Ovary (tissue), 3 donors: ENCODE measurements at regions not wholly inside any gene's neighbourhood (a gene's known extent, or its start where the extent isn't known, plus 50 kb on each side); places are given as distances from the start of the nearest gene placed in this dataset.

Experiments
- EP300 ChIP-seq: sonication (generic); formaldehyde crosslinking; IDR thresholded peaks from one replicate; pipeline ENCODE4 v1.6.1; 2017; ENCODE audit warnings: antibody characterized with exemption
- POLR2A ChIP-seq: fragments of 450-650 bp; IDR thresholded peaks from one replicate; pipeline ENCODE4 v1.6.1; 2017; ENCODE audit warnings: antibody characterized with exemption, mild to moderate bottlenecking, moderate library complexity
- TF ChIP-seq, protein P1 (sequence below), 3 donors: fragments of 450-650 bp in 2 of 3; fragments of 200-600 bp in 1 of 3; IDR thresholded peaks; one replicate each; pipeline versions ENCODE4 v1.5.1 to v1.8.0; 2016 to 2022; ENCODE audit warnings: antibody characterized with exemption in 3 of 3, mild to moderate bottlenecking in 1 of 3
- donor health status: DM: no; HTN: no; CAD: no.

DNA sequence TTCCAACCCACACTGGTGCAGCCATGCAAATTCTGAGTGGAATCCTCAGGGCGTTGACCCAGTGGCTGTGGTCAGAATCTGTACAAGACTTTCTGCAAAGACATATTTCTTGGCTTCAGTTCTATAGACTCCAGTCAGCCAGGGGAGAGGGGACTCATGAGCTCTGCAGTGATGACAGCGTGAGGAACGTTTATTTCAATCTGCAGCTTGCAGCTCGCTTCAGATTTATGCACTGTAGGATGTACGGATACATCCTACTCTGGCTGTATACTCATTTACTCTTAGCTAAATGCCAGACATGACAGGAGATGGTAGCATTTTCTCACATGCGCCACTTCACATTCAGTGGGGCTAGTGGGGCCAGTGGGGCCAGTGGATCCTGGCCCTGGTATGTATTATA, 276.1 kb downstream of the FGF9 start:
- TF ChIP-seq, protein P1, sequence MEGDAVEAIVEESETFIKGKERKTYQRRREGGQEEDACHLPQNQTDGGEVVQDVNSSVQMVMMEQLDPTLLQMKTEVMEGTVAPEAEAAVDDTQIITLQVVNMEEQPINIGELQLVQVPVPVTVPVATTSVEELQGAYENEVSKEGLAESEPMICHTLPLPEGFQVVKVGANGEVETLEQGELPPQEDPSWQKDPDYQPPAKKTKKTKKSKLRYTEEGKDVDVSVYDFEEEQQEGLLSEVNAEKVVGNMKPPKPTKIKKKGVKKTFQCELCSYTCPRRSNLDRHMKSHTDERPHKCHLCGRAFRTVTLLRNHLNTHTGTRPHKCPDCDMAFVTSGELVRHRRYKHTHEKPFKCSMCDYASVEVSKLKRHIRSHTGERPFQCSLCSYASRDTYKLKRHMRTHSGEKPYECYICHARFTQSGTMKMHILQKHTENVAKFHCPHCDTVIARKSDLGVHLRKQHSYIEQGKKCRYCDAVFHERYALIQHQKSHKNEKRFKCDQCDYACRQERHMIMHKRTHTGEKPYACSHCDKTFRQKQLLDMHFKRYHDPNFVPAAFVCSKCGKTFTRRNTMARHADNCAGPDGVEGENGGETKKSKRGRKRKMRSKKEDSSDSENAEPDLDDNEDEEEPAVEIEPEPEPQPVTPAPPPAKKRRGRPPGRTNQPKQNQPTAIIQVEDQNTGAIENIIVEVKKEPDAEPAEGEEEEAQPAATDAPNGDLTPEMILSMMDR (IDR thresholded peaks at IDR 0.05): no peak
- TF ChIP-seq POLR2A (no peak), EP300 (no peak)
